Retinal pigment epithelial cell (primary cell): ENCODE measurements at regions not wholly inside any gene's neighbourhood (a gene's known extent, or its start where the extent isn't known, plus 50 kb on each side); places are given as distances from the start of the nearest gene placed in this dataset.

Experiments
- DNase-seq: peaks from one replicate; pipeline ENCODE4 v3.0.0-alpha.2; 2010; ENCODE audit warnings: low read depth
- H3K4me3 ChIP-seq: 2 replicates; pipeline ENCODE4 v1.5.1; 2011; ENCODE audit warnings: mild to moderate bottlenecking, low read length, control low read depth, moderate library complexity
- CTCF ChIP-seq: conservative IDR thresholded peaks from 2 replicates; pipeline ENCODE4 v1.5.1; 2011; ENCODE audit warnings: low read depth, low read length, control low read depth, inconsistent platforms

- DNase-seq: no peak
- no peak overlapping the region for H3K4me3 ChIP-seq
- no peak for TF ChIP-seq CTCF
Measured at GRCh38 chr7:41294556-41295454, 408.1 kb downstream of the INHBA start.

- no peak overlapping the region for H3K4me3 ChIP-seq
- no peak for DNase-seq
- no peak for TF ChIP-seq CTCF
Measured at GRCh38 chr7:41292487-41292886, 410.4 kb downstream of the INHBA start.

- no peak for TF ChIP-seq CTCF
- no peak overlapping the region for H3K4me3 ChIP-seq
- DNase-seq: no peak
Measured at GRCh38 chr7:41287559-41288335, 415.1 kb downstream of the INHBA start.

- no peak overlapping the region for H3K4me3 ChIP-seq
- no peak for TF ChIP-seq CTCF
- no peak for DNase-seq
Measured at GRCh38 chr7:41280491-41280890, 422.4 kb downstream of the INHBA start.

- no peak for TF ChIP-seq CTCF
- no peak overlapping the region for H3K4me3 ChIP-seq
- no peak for DNase-seq
Measured at GRCh38 chr7:41277561-41277960, 425.3 kb downstream of the INHBA start.

- no peak overlapping the region for H3K4me3 ChIP-seq
- no peak for DNase-seq
- TF ChIP-seq CTCF: no peak
Measured at GRCh38 chr7:41275255-41275654, 427.6 kb downstream of the INHBA start.

- TF ChIP-seq CTCF: no peak
- no peak for DNase-seq
- H3K4me3 ChIP-seq: no peak overlapping the region
Measured at GRCh38 chr7:41274179-41274578, 428.7 kb downstream of the INHBA start.
